Breast epithelium (tissue), 4 donors: ENCODE measurements at regions not wholly inside any gene's neighbourhood (a gene's known extent, or its start where the extent isn't known, plus 50 kb on each side); places are given as distances from the start of the nearest gene placed in this dataset.

Experiments used
- DNase-seq, 2 donors: peaks; one replicate each; pipeline ENCODE4 v3.0.0-alpha.2; 2019; ENCODE audit warnings: low spot score in 2 of 2
- H3K27ac ChIP-seq, 2 donors: fragments of 200-600 bp; sonication (generic) in 1 of 2; one replicate each; pipeline ENCODE4 v1.5.1; 2016 to 2019; ENCODE audit warnings: mild to moderate bottlenecking in 1 of 2
- H3K27me3 ChIP-seq, 2 donors: fragments of 200-600 bp; sonication (generic) in 1 of 2; one replicate each; pipeline versions ENCODE4 v1.5.1 to v1.6.0; 2017 to 2019; ENCODE audit warnings: control low read depth in 1 of 2, mild to moderate bottlenecking in 1 of 2
- H3K36me3 ChIP-seq: fragments of 200-600 bp; one replicate; pipeline ENCODE4 v1.5.1; 2019
- H3K4me1 ChIP-seq, 2 donors: fragments of 200-600 bp; sonication (generic); one replicate each; pipeline ENCODE4 v1.5.1; 2016 to 2019; ENCODE audit warnings: control low read depth in 1 of 2
- H3K4me3 ChIP-seq, 3 donors: fragments of 200-600 bp; sonication (generic); 1 replicate in 2 of 3; 2 replicates in 1 of 3; pipeline ENCODE4 v1.5.1; 2016 to 2019; ENCODE audit warnings: mild to moderate bottlenecking in 3 of 3, moderate library complexity in 2 of 3
- H3K9me3 ChIP-seq, 2 donors: fragments of 200-600 bp; sonication (generic) in 1 of 2; one replicate each; pipeline ENCODE4 v1.5.1; 2016 to 2019; ENCODE audit warnings: control low read depth in 1 of 2
- POLR2A ChIP-seq: fragments of 450-650 bp; IDR thresholded peaks from one replicate; pipeline ENCODE4 v1.6.1; 2016; ENCODE audit warnings: antibody characterized with exemption, mild to moderate bottlenecking, moderate library complexity
- POLR2AphosphoS5 ChIP-seq, 3 donors: sonication (generic); formaldehyde crosslinking; IDR thresholded peaks; one replicate each; pipeline ENCODE4 v1.6.1; 2017; ENCODE audit warnings: antibody characterized with exemption in 3 of 3
- intact Hi-C: fragments of 100-400 bp; cut with DNase I; formaldehyde crosslinking; loops from one replicate; pipeline ENCODE4 v1.15.1; 2023; ENCODE audit warnings: low total_unique reads
- TF ChIP-seq, protein P1 (sequence below), 3 donors: fragments of 450-650 bp; IDR thresholded peaks; one replicate each; pipeline ENCODE4 v1.5.1; 2016 to 2017; ENCODE audit warnings: antibody characterized with exemption in 3 of 3, mild to moderate bottlenecking in 3 of 3, moderate library complexity in 3 of 3

DNA sequence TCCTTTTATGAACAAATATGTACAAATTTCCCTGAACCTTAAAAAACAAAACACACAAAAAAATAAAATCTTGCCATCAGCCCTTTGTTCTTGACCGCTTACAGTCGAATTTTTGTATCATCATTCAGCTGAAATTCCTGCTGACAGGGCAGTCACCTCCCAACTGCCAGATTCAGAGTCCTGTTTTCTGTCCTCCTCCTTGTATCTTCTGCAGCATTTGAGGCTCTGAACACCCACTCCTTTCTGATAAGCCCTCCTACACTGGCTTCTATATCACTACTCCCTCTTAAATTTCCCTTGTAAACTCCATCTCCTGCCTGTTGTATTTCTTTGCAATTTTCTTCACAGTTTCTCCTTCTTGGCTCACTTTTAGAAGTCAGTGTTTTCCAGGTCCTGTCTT, 77.8 kb upstream of the CCN6 start:
- TF ChIP-seq POLR2AphosphoS5 (IDR thresholded peaks at IDR 0.05) = no peak
- TF ChIP-seq, protein P1, sequence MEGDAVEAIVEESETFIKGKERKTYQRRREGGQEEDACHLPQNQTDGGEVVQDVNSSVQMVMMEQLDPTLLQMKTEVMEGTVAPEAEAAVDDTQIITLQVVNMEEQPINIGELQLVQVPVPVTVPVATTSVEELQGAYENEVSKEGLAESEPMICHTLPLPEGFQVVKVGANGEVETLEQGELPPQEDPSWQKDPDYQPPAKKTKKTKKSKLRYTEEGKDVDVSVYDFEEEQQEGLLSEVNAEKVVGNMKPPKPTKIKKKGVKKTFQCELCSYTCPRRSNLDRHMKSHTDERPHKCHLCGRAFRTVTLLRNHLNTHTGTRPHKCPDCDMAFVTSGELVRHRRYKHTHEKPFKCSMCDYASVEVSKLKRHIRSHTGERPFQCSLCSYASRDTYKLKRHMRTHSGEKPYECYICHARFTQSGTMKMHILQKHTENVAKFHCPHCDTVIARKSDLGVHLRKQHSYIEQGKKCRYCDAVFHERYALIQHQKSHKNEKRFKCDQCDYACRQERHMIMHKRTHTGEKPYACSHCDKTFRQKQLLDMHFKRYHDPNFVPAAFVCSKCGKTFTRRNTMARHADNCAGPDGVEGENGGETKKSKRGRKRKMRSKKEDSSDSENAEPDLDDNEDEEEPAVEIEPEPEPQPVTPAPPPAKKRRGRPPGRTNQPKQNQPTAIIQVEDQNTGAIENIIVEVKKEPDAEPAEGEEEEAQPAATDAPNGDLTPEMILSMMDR (IDR thresholded peaks at IDR 0.05) = no peak
- Histone ChIP-seq H3K36me3 (no peaks in the 10 kb centered on the region), H3K27me3 (no peaks in the 10 kb centered on the region), H3K9me3 (no peaks in the 10 kb centered on the region), H3K4me3 (no peak overlapping the region), H3K4me1 (no peaks in the 10 kb centered on the region), H3K27ac (no peak overlapping the region)
- intact Hi-C loops = no loop called here
- DNase-seq = no peak

DNA sequence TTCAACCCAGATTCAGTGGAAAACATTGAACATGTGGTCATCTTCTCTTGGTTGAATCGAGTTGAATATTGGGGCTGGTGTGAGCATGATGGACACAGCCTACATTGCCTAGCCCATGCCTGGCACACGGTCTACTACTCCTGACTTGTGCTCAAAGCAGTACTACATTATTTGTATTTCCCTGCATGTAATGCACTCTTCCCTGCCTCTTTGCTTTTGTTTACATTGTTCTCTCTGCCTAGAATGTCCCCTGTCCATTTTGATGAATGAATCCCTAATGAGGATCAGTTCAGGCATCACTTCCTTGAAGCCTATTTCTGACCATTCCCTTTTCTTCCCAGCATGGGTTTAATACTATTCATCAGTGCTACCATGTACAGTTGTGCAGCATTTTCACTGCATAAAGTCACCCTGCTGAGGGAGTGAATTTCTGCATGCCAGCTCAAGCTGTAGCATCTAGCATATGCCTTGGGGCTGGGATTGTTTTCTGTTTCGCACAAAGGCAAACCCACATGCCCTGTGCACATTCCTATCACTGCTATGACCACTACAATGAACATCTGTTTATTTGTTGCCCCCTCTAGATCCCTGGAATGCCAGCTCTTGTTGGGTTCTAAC, 75.3 kb upstream of the CCN6 start:
- no peak overlapping the region for H3K27ac ChIP-seq
- no peak for DNase-seq
- TF ChIP-seq, protein P1 (IDR thresholded peaks at IDR 0.05) = no peak
- TF ChIP-seq POLR2A (no peak), POLR2AphosphoS5 (IDR thresholded peaks at IDR 0.05) (no peak)
- H3K4me1 ChIP-seq = no peaks in the 10 kb centered on the region
- H3K4me3 ChIP-seq = no peak overlapping the region
- H3K27me3 ChIP-seq = no peaks in the 10 kb centered on the region
- H3K9me3 ChIP-seq = no peaks in the 10 kb centered on the region
- intact Hi-C loops = no loop called here
- no peaks in the 10 kb centered on the region for H3K36me3 ChIP-seq

DNA sequence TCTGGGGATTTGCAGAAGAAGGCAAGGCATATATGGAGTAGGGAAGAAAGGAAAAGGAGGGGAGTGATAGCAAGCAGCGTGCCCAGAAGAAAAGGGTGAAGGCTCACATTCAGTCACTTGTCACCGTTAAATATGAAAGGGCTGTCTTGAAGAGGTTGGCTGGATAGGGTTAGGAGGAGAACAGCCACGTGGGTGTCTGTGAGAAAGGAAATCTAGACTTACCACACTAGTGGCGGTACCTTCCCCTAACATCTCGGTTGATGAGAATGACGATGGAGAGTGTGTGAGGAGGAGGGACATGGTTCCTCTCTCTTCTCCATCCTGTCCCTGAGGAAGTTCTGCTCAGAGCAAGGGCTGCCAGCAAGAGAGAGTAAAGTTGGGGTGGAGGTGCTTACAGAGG, 74.3 kb upstream of the CCN6 start:
- DNase-seq = no peak
- H3K9me3 ChIP-seq = no peaks in the 10 kb centered on the region
- H3K36me3 ChIP-seq = no peaks in the 10 kb centered on the region
- H3K4me3 ChIP-seq = no peak overlapping the region
- H3K4me1 ChIP-seq = no peaks in the 10 kb centered on the region
- H3K27me3 ChIP-seq = no peaks in the 10 kb centered on the region
- H3K27ac ChIP-seq = peak overlapping the region in 1 of 2 donors; percentile 45
- intact Hi-C loops = no loop called here
- TF ChIP-seq, protein P1 (IDR thresholded peaks at IDR 0.05) = no peak
- TF ChIP-seq POLR2A = no peak
- TF ChIP-seq POLR2AphosphoS5 (IDR thresholded peaks at IDR 0.05) = no peak

DNA sequence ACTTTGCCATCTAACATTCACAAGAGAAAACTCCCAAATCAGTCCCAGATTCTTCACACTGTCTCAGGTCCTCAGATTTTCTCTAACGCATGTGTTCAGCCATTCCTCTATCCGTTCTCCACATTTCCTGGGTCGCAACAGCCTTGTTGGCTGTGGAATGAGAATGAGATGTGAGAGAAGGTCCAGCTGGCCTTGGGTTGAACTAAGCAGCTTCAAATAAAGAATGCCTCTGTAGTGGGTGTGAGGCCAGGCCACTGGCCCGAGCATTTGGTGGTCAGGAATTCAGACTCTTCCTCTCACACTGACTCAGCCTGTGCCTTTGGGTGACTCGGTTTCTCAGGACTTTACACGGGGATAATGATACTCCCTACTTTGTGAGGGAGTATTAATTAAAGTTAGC, 73.8 kb upstream of the CCN6 start:
- peak overlapping the region in 1 of 2 donors; percentile 45 for H3K27ac ChIP-seq

More for the DNA sequence above, 73.8 kb upstream of the CCN6 start:
- H3K27me3 ChIP-seq = no peaks in the 10 kb centered on the region
- H3K4me3 ChIP-seq = no peak overlapping the region
- no peaks in the 10 kb centered on the region for H3K36me3 ChIP-seq
- intact Hi-C loops = no loop called here
- no peak for DNase-seq
- no peaks in the 10 kb centered on the region for H3K9me3 ChIP-seq
- H3K4me1 ChIP-seq = no peaks in the 10 kb centered on the region
- TF ChIP-seq, protein P1 (IDR thresholded peaks at IDR 0.05) = no peak
- TF ChIP-seq POLR2A (no peak), POLR2AphosphoS5 (IDR thresholded peaks at IDR 0.05) (no peak)
